Calu3 (cell line): ENCODE measurements at regions not wholly inside any gene's neighbourhood (a gene's known extent, or its start where the extent isn't known, plus 50 kb on each side); places are given as distances from the start of the nearest gene placed in this dataset.

Source experiments
- BruUV-seq: library from RNA; stranded (reverse); fragments of 400-500 nt; replicated peaks from 2 replicates; lab custom pipeline; 2021; lab: Mats Ljungman, UMichigan
- CTCF ChIA-PET: fragments of 300-600 bp; sonication (Branson Sonifier 250); formaldehyde crosslinking; loops from one replicate; lab custom pipeline; 2022; ENCODE audit warnings: antibody characterized with exemption; lab: Charles Lee
- DNase-seq: peaks from one replicate; pipeline ENCODE4 v3.0.0; 2022
- H3K27ac Mint-ChIP-seq: one replicate; pipeline ENCODE4 v1.8.0; 2022; ENCODE audit warnings: mixed read lengths; ENCODE audit not compliant: unreplicated experiment
- H3K27me3 Mint-ChIP-seq: one replicate; pipeline ENCODE4 v1.8.0; 2022; ENCODE audit warnings: mixed read lengths; ENCODE audit not compliant: unreplicated experiment
- H3K36me3 Mint-ChIP-seq: one replicate; pipeline ENCODE4 v1.8.0; 2022; ENCODE audit warnings: mild to moderate bottlenecking, moderate library complexity, mixed read lengths; ENCODE audit not compliant: insufficient read depth, unreplicated experiment
- H3K4me1 Mint-ChIP-seq: one replicate; pipeline ENCODE4 v1.8.0; 2022; ENCODE audit warnings: mild to moderate bottlenecking, low read depth, mixed read lengths; ENCODE audit not compliant: unreplicated experiment
- H3K4me3 Mint-ChIP-seq: one replicate; pipeline ENCODE4 v1.8.0; 2022; ENCODE audit warnings: mild to moderate bottlenecking, low read depth, moderate library complexity, mixed read lengths; ENCODE audit not compliant: unreplicated experiment
- H3K9me3 Mint-ChIP-seq: one replicate; pipeline ENCODE4 v1.8.0; 2022; ENCODE audit warnings: low read depth, mixed read lengths; ENCODE audit not compliant: unreplicated experiment
- CTCF ChIP-seq: fragments of 200-600 bp; IDR thresholded peaks from one replicate; pipeline ENCODE4 v1.8.0; 2022; ENCODE audit warnings: antibody characterized with exemption; ENCODE audit not compliant: unreplicated experiment
- intact Hi-C: fragments of 100-400 bp; cut with micrococcal nuclease; formaldehyde crosslinking; loops from one replicate; pipeline ENCODE4 v1.10.0; 2022; ENCODE audit not compliant: unreplicated experiment

GRCh38 chr2:2825062-2825461 lies 494.0 kb upstream of the MYT1L start:
- no peak overlapping the region for H3K27ac Mint-ChIP-seq
- intact Hi-C loops = no loop called here
- CTCF ChIA-PET = no interaction called here
- H3K4me3 Mint-ChIP-seq = no peak overlapping the region
- no peaks in the 10 kb centered on the region for H3K27me3 Mint-ChIP-seq
- no peaks in the 10 kb centered on the region for H3K36me3 Mint-ChIP-seq
- TF ChIP-seq CTCF = no peak
- peaks cover 19% of the 10 kb centered on the region for H3K9me3 Mint-ChIP-seq
- DNase-seq = no peak
- no peaks in the 10 kb centered on the region for H3K4me1 Mint-ChIP-seq
- BruUV-seq = no TSS peak

GRCh38 chr2:2824588-2824987 lies 493.5 kb upstream of the MYT1L start:
- Mint-ChIP-seq H3K27ac (no peak overlapping the region), H3K27me3 (no peaks in the 10 kb centered on the region), H3K9me3 (peaks cover 19% of the 10 kb centered on the region), H3K4me1 (no peaks in the 10 kb centered on the region), H3K36me3 (no peaks in the 10 kb centered on the region), H3K4me3 (no peak overlapping the region)
- intact Hi-C loops = no loop called here
- BruUV-seq = no TSS peak
- DNase-seq = no peak
- TF ChIP-seq CTCF = no peak
- CTCF ChIA-PET = no interaction called here

DNA sequence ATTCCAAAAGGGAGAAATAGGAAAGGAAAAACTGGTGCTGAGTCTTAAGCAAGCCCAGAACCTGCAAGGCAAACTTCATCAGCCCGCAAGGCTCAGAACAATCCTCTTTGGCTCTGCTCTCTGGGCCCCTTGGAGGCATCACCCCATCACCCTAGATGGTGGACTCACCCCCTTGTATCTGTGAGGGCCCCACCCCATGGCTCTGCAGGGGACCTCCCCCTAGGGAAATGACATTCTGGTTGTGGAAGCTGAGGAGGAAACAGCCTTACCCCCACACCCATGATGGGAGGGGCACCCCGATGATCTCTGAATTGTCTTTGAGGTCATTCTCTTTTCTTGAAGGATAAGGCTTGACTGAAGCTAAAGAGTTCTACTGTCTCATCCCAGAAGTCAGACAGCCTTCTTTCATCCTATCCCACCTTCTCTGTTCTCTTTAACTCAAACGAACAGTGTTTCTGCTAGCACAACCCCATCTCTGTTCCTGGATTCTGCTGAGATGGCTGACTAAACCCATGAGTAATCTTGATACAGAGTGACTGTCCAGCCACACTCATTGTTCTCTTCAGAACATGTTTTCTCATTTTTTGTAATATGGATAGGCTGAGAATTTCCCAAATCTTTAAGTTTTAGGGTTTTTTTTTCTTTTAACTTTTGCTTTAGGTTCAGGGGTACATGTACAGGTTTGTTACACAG lies 492.1 kb upstream of the MYT1L start:
- H3K4me1 Mint-ChIP-seq = no peaks in the 10 kb centered on the region
- H3K36me3 Mint-ChIP-seq = no peaks in the 10 kb centered on the region
- no peak overlapping the region for H3K27ac Mint-ChIP-seq
- TF ChIP-seq CTCF = no peak
- H3K4me3 Mint-ChIP-seq = no peak overlapping the region
- no peak for DNase-seq
- intact Hi-C loops = no loop called here
- no TSS peak for BruUV-seq
- H3K27me3 Mint-ChIP-seq = no peaks in the 10 kb centered on the region
- CTCF ChIA-PET = no interaction called here
- H3K9me3 Mint-ChIP-seq = peaks cover 22% of the 10 kb centered on the region

- H3K27ac Mint-ChIP-seq = no peak overlapping the region
- H3K36me3 Mint-ChIP-seq = no peaks in the 10 kb centered on the region
- BruUV-seq = no TSS peak
- CTCF ChIA-PET = no interaction called here
- no peaks in the 10 kb centered on the region for H3K27me3 Mint-ChIP-seq
- no peak for DNase-seq
- H3K9me3 Mint-ChIP-seq = peaks cover 25% of the 10 kb centered on the region
- intact Hi-C loops = no loop called here
- H3K4me3 Mint-ChIP-seq = no peak overlapping the region
- TF ChIP-seq CTCF = no peak
- no peaks in the 10 kb centered on the region for H3K4me1 Mint-ChIP-seq
These were observed 491.1 kb upstream of the MYT1L start for GRCh38 chr2:2822143-2822542.
